LNCAP (cell line): ENCODE measurements at regions not wholly inside any gene's neighbourhood (a gene's known extent, or its start where the extent isn't known, plus 50 kb on each side); places are given as distances from the start of the nearest gene placed in this dataset.

Experiments
- CTCF ChIP-seq: fragments of 450-650 bp; IDR thresholded peaks from 2 replicates; pipeline ENCODE4 v1.5.1; 2017; ENCODE audit warnings: mild to moderate bottlenecking

GRCh38 chr12:60594035-60594711 is 998.3 kb downstream of the SLC16A7 start:
- no peak for TF ChIP-seq CTCF

- no peak for TF ChIP-seq CTCF
Measured at GRCh38 chr12:60602601-60603000, 1006.8 kb downstream of the SLC16A7 start.

GRCh38 chr12:60616400-60616799 is 1020.6 kb downstream of the SLC16A7 start:
- no peak for TF ChIP-seq CTCF

- no peak for TF ChIP-seq CTCF
Measured at GRCh38 chr12:60630796-60631195, 1035.0 kb downstream of the SLC16A7 start.

- no peak for TF ChIP-seq CTCF
Measured at GRCh38 chr12:60644076-60644475, 1048.2 kb downstream of the SLC16A7 start.

- no peak for TF ChIP-seq CTCF
Measured at GRCh38 chr12:60666895-60667294, 1071.1 kb downstream of the SLC16A7 start.

GRCh38 chr12:60672949-60673348 is 1077.1 kb downstream of the SLC16A7 start:
- TF ChIP-seq CTCF: no peak
